Chondrocyte (in vitro differentiated cells): ENCODE measurements at regions not wholly inside any gene's neighbourhood (a gene's known extent, or its start where the extent isn't known, plus 50 kb on each side); places are given as distances from the start of the nearest gene placed in this dataset.

ENCODE experiments used
- DNase-seq: peaks from one replicate; pipeline ENCODE4 v3.0.0; 2021; ENCODE audit warnings: mixed read lengths, low spot score
- H3K27ac Mint-ChIP-seq: one replicate; pipeline ENCODE4 v1.8.0; 2021; ENCODE audit warnings: mild to moderate bottlenecking, moderate library complexity, mixed read lengths; ENCODE audit not compliant: unreplicated experiment
- H3K27me3 Mint-ChIP-seq: 2 replicates; pipeline ENCODE4 v1.8.0; 2021; ENCODE audit warnings: low read depth, mixed read lengths
- H3K36me3 Mint-ChIP-seq: 2 replicates; pipeline ENCODE4 v1.8.0; 2021; ENCODE audit warnings: low read depth, mixed read lengths
- H3K4me1 Mint-ChIP-seq: 2 replicates; pipeline ENCODE4 v1.8.0; 2021; ENCODE audit warnings: low read depth, mild to moderate bottlenecking, mixed read lengths
- H3K4me3 Mint-ChIP-seq: one replicate; pipeline ENCODE4 v1.8.0; 2021; ENCODE audit warnings: mild to moderate bottlenecking, moderate library complexity, mixed read lengths; ENCODE audit not compliant: unreplicated experiment
- H3K9me3 Mint-ChIP-seq: 2 replicates; pipeline ENCODE4 v1.8.0; 2021; ENCODE audit warnings: low read depth, mixed read lengths
- TF ChIP-seq, protein P1 (sequence below): fragments of 200-600 bp; sonication (generic); IDR thresholded peaks from 2 replicates; pipeline ENCODE4 v1.5.0; 2021; ENCODE audit warnings: antibody characterized with exemption, mild to moderate bottlenecking, moderate library complexity

DNA sequence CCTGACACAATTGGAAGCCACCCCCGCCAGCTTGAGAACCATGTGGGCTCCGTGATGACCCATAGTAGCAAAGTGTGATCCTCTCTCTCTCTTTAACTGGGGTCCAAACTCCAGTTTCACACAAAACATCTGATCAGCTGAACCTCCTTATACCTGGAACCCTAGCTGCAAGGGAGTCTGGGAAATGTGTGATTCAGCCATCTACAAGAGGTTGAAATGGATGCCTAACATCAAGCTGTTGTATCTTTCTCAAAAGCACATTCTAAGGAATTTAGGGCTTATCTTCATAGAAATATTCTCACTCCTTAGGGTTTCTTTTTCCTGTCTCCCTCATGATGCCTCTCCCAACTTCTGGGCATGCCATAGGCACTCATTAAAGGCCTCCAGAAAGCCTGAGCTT is 126.0 kb downstream of the BCOR start:
- DNase-seq, result no peak
- Mint-ChIP-seq H3K27me3 (no peaks in the 10 kb centered on the region), H3K9me3 (peaks cover 19% of the 10 kb centered on the region), H3K27ac (no peak overlapping the region), H3K4me1 (peaks cover 7% of the 10 kb centered on the region), H3K4me3 (no peak overlapping the region), H3K36me3 (peaks cover 2% of the 10 kb centered on the region)
- TF ChIP-seq, protein P1, sequence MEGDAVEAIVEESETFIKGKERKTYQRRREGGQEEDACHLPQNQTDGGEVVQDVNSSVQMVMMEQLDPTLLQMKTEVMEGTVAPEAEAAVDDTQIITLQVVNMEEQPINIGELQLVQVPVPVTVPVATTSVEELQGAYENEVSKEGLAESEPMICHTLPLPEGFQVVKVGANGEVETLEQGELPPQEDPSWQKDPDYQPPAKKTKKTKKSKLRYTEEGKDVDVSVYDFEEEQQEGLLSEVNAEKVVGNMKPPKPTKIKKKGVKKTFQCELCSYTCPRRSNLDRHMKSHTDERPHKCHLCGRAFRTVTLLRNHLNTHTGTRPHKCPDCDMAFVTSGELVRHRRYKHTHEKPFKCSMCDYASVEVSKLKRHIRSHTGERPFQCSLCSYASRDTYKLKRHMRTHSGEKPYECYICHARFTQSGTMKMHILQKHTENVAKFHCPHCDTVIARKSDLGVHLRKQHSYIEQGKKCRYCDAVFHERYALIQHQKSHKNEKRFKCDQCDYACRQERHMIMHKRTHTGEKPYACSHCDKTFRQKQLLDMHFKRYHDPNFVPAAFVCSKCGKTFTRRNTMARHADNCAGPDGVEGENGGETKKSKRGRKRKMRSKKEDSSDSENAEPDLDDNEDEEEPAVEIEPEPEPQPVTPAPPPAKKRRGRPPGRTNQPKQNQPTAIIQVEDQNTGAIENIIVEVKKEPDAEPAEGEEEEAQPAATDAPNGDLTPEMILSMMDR, result no peak

DNA sequence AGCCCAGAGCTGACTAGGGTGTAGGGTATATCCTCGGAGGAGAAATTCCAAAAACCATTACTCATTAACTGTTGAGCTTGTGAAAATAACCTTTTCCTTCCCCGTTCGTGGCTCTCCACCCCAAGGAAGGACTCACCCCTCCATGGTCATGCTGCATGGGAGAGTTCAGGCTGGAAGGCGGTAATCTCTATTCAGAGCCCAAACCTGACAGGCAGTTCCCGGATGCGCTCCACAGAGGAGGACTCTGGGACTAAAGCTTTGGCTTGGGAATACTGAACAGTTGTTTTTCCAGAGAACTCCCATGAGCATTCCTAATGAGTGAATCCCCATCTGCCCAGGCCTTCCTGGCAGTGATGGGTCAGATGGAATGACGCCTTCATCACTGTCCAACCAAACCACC is 125.4 kb downstream of the BCOR start:
- peaks cover 7% of the 10 kb centered on the region for H3K4me1 Mint-ChIP-seq
- DNase-seq, result no peak
- no peaks in the 10 kb centered on the region for H3K27me3 Mint-ChIP-seq
- H3K27ac Mint-ChIP-seq, result no peak overlapping the region
- peaks cover 19% of the 10 kb centered on the region for H3K9me3 Mint-ChIP-seq
- peaks cover under 1% of the 10 kb centered on the region for H3K36me3 Mint-ChIP-seq
- H3K4me3 Mint-ChIP-seq, result no peak overlapping the region
- TF ChIP-seq, protein P1, result no peak

DNA sequence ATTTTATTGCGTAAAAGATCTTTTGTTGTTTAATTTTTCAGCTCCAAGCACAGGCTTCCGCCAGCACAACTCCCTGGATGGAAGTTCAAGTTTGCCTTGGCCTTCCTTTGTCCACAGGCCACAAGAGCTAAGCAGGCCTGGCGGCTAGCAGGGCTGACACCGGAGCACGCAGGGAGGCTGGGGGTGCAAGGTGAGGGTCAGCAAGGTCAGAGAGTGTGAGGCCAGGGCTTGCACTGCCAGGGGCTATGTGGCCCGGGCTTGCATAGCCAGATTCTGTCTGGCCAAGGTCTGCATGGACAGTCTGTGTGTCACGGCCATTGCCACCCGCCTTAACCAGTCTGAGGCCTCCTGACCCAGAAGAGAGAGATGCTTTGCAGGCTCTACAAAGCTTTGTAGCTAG is 123.9 kb downstream of the BCOR start:
- Mint-ChIP-seq H3K9me3 (peaks cover 19% of the 10 kb centered on the region), H3K27ac (no peak overlapping the region), H3K27me3 (no peaks in the 10 kb centered on the region), H3K4me3 (no peak overlapping the region), H3K4me1 (peaks cover 7% of the 10 kb centered on the region), H3K36me3 (no peaks in the 10 kb centered on the region)
- DNase-seq, result no peak
- TF ChIP-seq, protein P1, result no peak

DNA sequence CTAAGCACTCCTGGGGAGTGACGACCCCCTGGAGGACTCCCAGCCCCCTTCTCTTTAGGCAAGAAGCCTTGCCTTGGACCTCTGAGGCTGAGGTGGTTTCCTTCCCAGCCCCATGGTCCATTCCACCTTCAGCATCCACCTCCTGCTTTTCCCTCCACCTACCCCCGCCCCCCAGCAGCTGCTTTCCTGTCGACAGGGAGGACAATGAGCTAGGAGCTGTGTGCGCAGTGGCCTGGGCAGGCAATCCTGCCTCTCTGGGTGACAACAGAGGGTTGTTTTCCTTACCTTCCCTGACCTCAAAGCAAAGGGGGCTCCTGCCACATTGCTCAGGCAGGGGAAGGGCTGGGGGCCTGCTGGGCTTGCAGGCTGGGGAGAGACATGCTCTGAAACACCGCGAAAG is 123.5 kb downstream of the BCOR start:
- TF ChIP-seq, protein P1, result no peak
- H3K4me3 Mint-ChIP-seq, result no peak overlapping the region
- H3K36me3 Mint-ChIP-seq, result no peaks in the 10 kb centered on the region
- DNase-seq, result no peak
- H3K27ac Mint-ChIP-seq, result no peak overlapping the region
- peaks cover 19% of the 10 kb centered on the region for H3K9me3 Mint-ChIP-seq
- peaks cover 7% of the 10 kb centered on the region for H3K4me1 Mint-ChIP-seq
- H3K27me3 Mint-ChIP-seq, result no peaks in the 10 kb centered on the region

DNA sequence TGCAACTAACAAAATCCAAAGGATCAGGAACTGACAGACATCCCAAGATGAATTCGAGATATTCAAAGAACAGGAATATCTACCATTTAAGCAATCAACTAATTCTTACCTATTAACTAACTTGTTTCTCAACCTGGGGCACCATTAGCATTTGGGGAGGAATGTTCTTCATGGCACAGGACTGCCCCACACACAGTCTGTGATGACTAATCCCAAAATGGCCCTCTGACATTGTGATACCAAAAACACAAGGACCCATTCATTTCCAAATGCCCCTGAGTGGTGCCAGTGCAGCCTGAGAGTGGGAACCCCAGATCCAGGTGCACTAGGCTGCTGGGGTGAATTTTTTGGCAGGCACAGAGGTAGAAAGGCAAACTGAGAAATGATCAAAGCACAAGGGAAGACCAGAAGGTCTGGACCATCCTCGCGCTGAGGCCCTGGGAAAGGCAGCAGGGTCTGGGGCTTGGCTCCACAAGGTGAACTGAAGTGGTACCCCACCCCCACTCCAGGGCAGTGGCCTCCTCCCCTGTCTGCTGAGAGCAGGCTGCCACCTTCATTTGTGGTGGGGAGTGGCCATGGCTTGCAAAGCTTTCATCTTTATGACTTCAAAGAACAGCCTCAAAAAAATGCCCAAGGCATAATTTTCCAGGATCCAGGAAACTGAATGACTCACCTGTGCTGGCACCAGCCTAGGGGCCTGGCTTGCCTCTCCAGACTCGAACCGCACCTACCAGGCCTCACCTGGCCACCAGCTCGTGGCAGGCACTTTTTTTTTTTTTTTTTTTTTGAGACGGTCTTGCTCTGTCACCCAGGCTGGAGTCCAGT is 122.4 kb downstream of the BCOR start:
- no peak overlapping the region for H3K27ac Mint-ChIP-seq
- no peak overlapping the region for H3K4me3 Mint-ChIP-seq
- no peaks in the 10 kb centered on the region for H3K27me3 Mint-ChIP-seq
- TF ChIP-seq, protein P1, result no peak
- peaks cover 19% of the 10 kb centered on the region for H3K9me3 Mint-ChIP-seq
- peaks cover 7% of the 10 kb centered on the region for H3K4me1 Mint-ChIP-seq
- H3K36me3 Mint-ChIP-seq, result no peaks in the 10 kb centered on the region
- no peak for DNase-seq
